HepG2 (cell line): ENCODE measurements at regions not wholly inside any gene's neighbourhood (a gene's known extent, or its start where the extent isn't known, plus 50 kb on each side); places are given as distances from the start of the nearest gene placed in this dataset.

Experiments used
- ATAC-seq: fragments of 200-7000 bp; cut with Tn5 transposase; 3 replicates; pipeline ENCODE4 v1.9.1; 2020; ENCODE audit warnings: mild to moderate bottlenecking, moderate library complexity
- BruUV-seq: library from RNA; stranded (reverse); fragments of 400-500 nt; replicated peaks from 2 replicates; lab custom pipeline; 2021; lab: Mats Ljungman, UMichigan
- CTCF ChIA-PET: fragments of 300-600 bp; formaldehyde crosslinking; extraction: SDS; loops from one replicate; lab custom pipeline; 2021; ENCODE audit warnings: low total read pairs, inconsistent platforms, low intra/inter-chr PET ratio; lab: Yijun Ruan, JAX
- POLR2A ChIA-PET: fragments of 350-600 bp; sonication (Branson Sonifier 250); formaldehyde crosslinking; loops from one replicate; lab custom pipeline; 2020; ENCODE audit warnings: antibody characterized with exemption, inconsistent platforms; lab: Yijun Ruan, JAX
- DNase-seq: peaks from one replicate; pipeline ENCODE4 v3.0.0-alpha.2; 2015; ENCODE audit warnings: low spot score
- FAIRE-seq: peaks from 3 replicates; lab custom pipeline; 2011; peaks lifted over from hg19 to GRCh38; lab: Jason Lieb, UNC
- H2AFZ ChIP-seq: one replicate; pipeline ENCODE4 v1.6.1; 2011; ENCODE audit warnings: low read length, inconsistent platforms
- H3K27ac ChIP-seq: fragments of 300-600 bp; 3 replicates; pipeline ENCODE4 v1.8.0; 2011; ENCODE audit warnings: mixed run types, mild to moderate bottlenecking, mixed read lengths, low read length, inconsistent platforms; ENCODE audit not compliant: insufficient read depth; ENCODE audit errors: extremely low read length
- H3K27me3 ChIP-seq, 2 experiments: fragments of 200-600 bp in 1 of 2; 2 replicates in 1 of 2; 3 replicates in 1 of 2; pipeline versions ENCODE4 v1.6.0 to v1.8.0; 2011; ENCODE audit warnings: low read length in 2 of 2, mild to moderate bottlenecking in 2 of 2, moderate library complexity in 2 of 2, inconsistent platforms in 1 of 2; ENCODE audit not compliant: insufficient read depth in 2 of 2, control insufficient read depth in 1 of 2
- H3K36me3 ChIP-seq, 2 experiments: fragments of 200-600 bp in 1 of 2; replicated peaks in 1 of 2; 2 replicates in 1 of 2; 3 replicates in 1 of 2; pipeline versions ENCODE4 v1.5.1 to v1.8.0; 2011; ENCODE audit warnings: low read length in 2 of 2, inconsistent platforms in 1 of 2; ENCODE audit not compliant: insufficient read depth in 2 of 2, control insufficient read depth in 1 of 2
- H3K4me1 ChIP-seq: 2 replicates; pipeline ENCODE4 v1.5.1; 2012; ENCODE audit warnings: low read length, inconsistent platforms; ENCODE audit not compliant: insufficient read depth
- H3K4me2 ChIP-seq: 2 replicates; pipeline ENCODE4 v1.6.0; 2011; ENCODE audit warnings: low read depth, low read length, inconsistent platforms
- H3K4me3 ChIP-seq, 3 experiments: fragments of 200-600 bp in 1 of 3; sonication (generic), shearing (Covaris generic) in 1 of 3; replicated peaks in 1 of 3; 2 replicates each; pipeline ENCODE4 v1.5.1; 2011 to 2016; ENCODE audit warnings: low read length in 3 of 3, inconsistent platforms in 2 of 3, low read depth in 2 of 3, mild to moderate bottlenecking in 2 of 3, control low read depth in 1 of 3, mixed read lengths in 1 of 3; ENCODE audit not compliant: insufficient read depth in 1 of 3
- H3K79me2 ChIP-seq: one replicate; pipeline ENCODE4 v1.6.1; 2011; ENCODE audit warnings: low read length, inconsistent platforms; ENCODE audit not compliant: insufficient read depth
- H3K9ac ChIP-seq: 2 replicates; pipeline ENCODE4 v1.6.0; 2011; ENCODE audit warnings: mild to moderate bottlenecking, low read depth, low read length, inconsistent platforms; ENCODE audit not compliant: insufficient read depth
- H3K9me3 ChIP-seq: 2 replicates; pipeline ENCODE4 v1.5.1; 2012; ENCODE audit warnings: mild to moderate bottlenecking, low read length
- H4K20me1 ChIP-seq: 2 replicates; pipeline ENCODE4 v1.6.0; 2011; ENCODE audit warnings: inconsistent platforms, mild to moderate bottlenecking, low read length, moderate library complexity; ENCODE audit not compliant: insufficient read depth
- CC2D1A ChIP-seq: sonication (generic); formaldehyde crosslinking; IDR thresholded peaks from 2 replicates; pipeline ENCODE4 v1.8.1; 2023; ENCODE audit warnings: mild to moderate bottlenecking, missing genetic modification reagents
- ELK4 ChIP-seq: sonication (generic); formaldehyde crosslinking; IDR thresholded peaks from 2 replicates; pipeline ENCODE4 v1.9.0; 2021; ENCODE audit warnings: missing genetic modification reagents, borderline replicate concordance
- GTF3A ChIP-seq: sonication (generic); formaldehyde crosslinking; conservative IDR thresholded peaks from 2 replicates; pipeline ENCODE4 v1.4.0; 2020; ENCODE audit warnings: mild to moderate bottlenecking, missing genetic modification reagents
- ISL2 ChIP-seq: sonication (generic); formaldehyde crosslinking; IDR thresholded peaks from 2 replicates; pipeline ENCODE4 v1.5.0; 2020; ENCODE audit warnings: missing genetic modification reagents
- JUND ChIP-seq: sonication (generic); formaldehyde crosslinking; IDR thresholded peaks from 2 replicates; pipeline ENCODE4 v1.8.0; 2022; ENCODE audit warnings: mild to moderate bottlenecking, missing genetic modification reagents
- KDM6A ChIP-seq: IDR thresholded peaks from 2 replicates; pipeline ENCODE4 v1.6.1; 2016; ENCODE audit warnings: low read depth
- KLF12 ChIP-seq: sonication (generic); formaldehyde crosslinking; IDR thresholded peaks from 2 replicates; pipeline ENCODE4 v1.4.0; 2020; ENCODE audit warnings: missing genetic modification reagents, borderline replicate concordance
- SAP130 ChIP-seq: IDR thresholded peaks from 2 replicates; pipeline ENCODE4 v1.6.1; 2016; ENCODE audit warnings: low read depth
- SUZ12 ChIP-seq: fragments of 150-350 bp; IDR thresholded peaks from 2 replicates; pipeline ENCODE4 v1.6.1; 2014; ENCODE audit warnings: low read depth, low read length
- ZBTB21 ChIP-seq: sonication (generic); formaldehyde crosslinking; IDR thresholded peaks from 2 replicates; pipeline ENCODE4 v1.4.0; 2020; ENCODE audit warnings: missing genetic modification reagents
- ZBTB44 ChIP-seq: sonication (generic); formaldehyde crosslinking; IDR thresholded peaks from 2 replicates; pipeline ENCODE4 v1.4.0; 2020; ENCODE audit warnings: missing genetic modification reagents
- ZFP36 ChIP-seq: fragments of 150-350 bp; IDR thresholded peaks from 2 replicates; pipeline ENCODE4 v1.6.1; 2018; ENCODE audit warnings: borderline replicate concordance, low read length, low read depth; ENCODE audit not compliant: partially characterized antibody
- ZMAT3 ChIP-seq: sonication (generic); formaldehyde crosslinking; conservative IDR thresholded peaks from 2 replicates; pipeline ENCODE4 v1.7.0; 2021; ENCODE audit warnings: missing genetic modification reagents
- ZNF205 ChIP-seq: IDR thresholded peaks from 2 replicates; pipeline ENCODE4 v1.6.1; 2018; ENCODE audit warnings: missing biosample characterization, missing genetic modification reagents
- ZNF383 ChIP-seq: sonication (generic); formaldehyde crosslinking; IDR thresholded peaks from 2 replicates; pipeline ENCODE4 v1.4.0; 2020; ENCODE audit warnings: missing genetic modification reagents, mild to moderate bottlenecking, borderline replicate concordance
- ZNF660 ChIP-seq: sonication (generic); formaldehyde crosslinking; IDR thresholded peaks from 2 replicates; pipeline ENCODE4 v1.5.1; 2020; ENCODE audit warnings: mild to moderate bottlenecking, low read depth, missing genetic modification reagents, borderline replicate concordance
- ZNF709 ChIP-seq: sonication (generic); formaldehyde crosslinking; IDR thresholded peaks from 2 replicates; pipeline ENCODE4 v1.5.0; 2020; ENCODE audit warnings: mild to moderate bottlenecking, missing genetic modification reagents
- ZNF781 ChIP-seq: sonication (generic); formaldehyde crosslinking; IDR thresholded peaks from 2 replicates; pipeline ENCODE4 v1.5.1; 2020; ENCODE audit warnings: borderline replicate concordance, mild to moderate bottlenecking, missing genetic modification reagents; ENCODE audit errors: not compliant biosample characterization
- WGBS: methylation state at CpG from one replicate; pipeline ENCODE4 v1.1.6; 2017; ENCODE audit warnings: low lambda C conversion rate; 5-methylcytosine and 5-hydroxymethylcytosine counted together
- in situ Hi-C: cut with HindIII; loops from 2 replicates; pipeline ENCODE4 v1.10.0; 2017; ENCODE audit warnings: low pct_unique_long_range_greater_than_20kb; ENCODE audit not compliant: extremely low pct_ligation_motif_present
- intact Hi-C: fragments of 100-400 bp; cut with micrococcal nuclease; formaldehyde crosslinking; loops from one replicate; pipeline ENCODE4 v1.10.0; 2022; ENCODE audit not compliant: unreplicated experiment

- intact Hi-C loops = no loop called here
- no peak overlapping the region for H2AFZ ChIP-seq
- DNase-seq = no peak
- no peaks in the 10 kb centered on the region for H4K20me1 ChIP-seq
- no peaks in the 10 kb centered on the region for H3K4me1 ChIP-seq
- TF ChIP-seq KLF12 (no peak), ZFP36 (no peak), JUND (CRISPR knock-in tag) (no peak), SUZ12 (no peak), GTF3A (CRISPR knock-in tag) (no peak)
- TF ChIP-seq, all 625 proteins: peak for 0
- in situ Hi-C loops = no loop called here
- H3K36me3 ChIP-seq = no peaks in the 10 kb centered on the region
- ChIA-PET POLR2A (no interaction called here), CTCF (no interaction called here)
- H3K4me3 ChIP-seq = no peak overlapping the region
- 3% methylated on average over 3 of the region's 4 CpGs for WGBS
- ATAC-seq (no peak), FAIRE-seq (no peak)
- H3K79me2 ChIP-seq = no peaks in the 10 kb centered on the region
- H3K9me3 ChIP-seq = no peaks in the 10 kb centered on the region
- BruUV-seq = no TSS peak
- H3K27me3 ChIP-seq = peaks cover 7 to 42% of the 10 kb centered on the region in 2 experiments; a peak in 4 of 5 replicates
- no peak overlapping the region for H3K4me2 ChIP-seq
- H3K9ac ChIP-seq = no peak overlapping the region
- no peak overlapping the region for H3K27ac ChIP-seq
These were observed 152.0 kb upstream of the PCBD1 start for GRCh38 chr10:71040343-71040742.

GRCh38 chr10:71040846-71041605 is 152.7 kb upstream of the PCBD1 start:
- Histone ChIP-seq H3K4me2 (no peak overlapping the region), H3K4me3 (no peak overlapping the region), H3K36me3 (no peaks in the 10 kb centered on the region), H3K27me3 (peaks cover 7 to 40% of the 10 kb centered on the region in 2 experiments; a peak in 4 of 5 replicates), H3K9me3 (no peaks in the 10 kb centered on the region), H3K27ac (no peak overlapping the region), H3K4me1 (no peaks in the 10 kb centered on the region), H3K9ac (no peak overlapping the region), H4K20me1 (no peaks in the 10 kb centered on the region), H3K79me2 (no peaks in the 10 kb centered on the region), H2AFZ (no peak overlapping the region)
- intact Hi-C loops = no loop called here
- ATAC-seq (no peak), FAIRE-seq (no peak), DNase-seq (no peak)
- CTCF ChIA-PET = no interaction called here
- BruUV-seq = no TSS peak
- in situ Hi-C loops = no loop called here
- POLR2A ChIA-PET = no interaction called here
- WGBS = 17% methylated on average over 8 of the region's 20 CpGs
- TF ChIP-seq CC2D1A = no peak
- no peak for TF ChIP-seq ISL2 (CRISPR knock-in tag)
- no peak for TF ChIP-seq SAP130 (CRISPR knock-in tag)
- TF ChIP-seq ZNF205 (CRISPR knock-in tag) = no peak
- TF ChIP-seq ZNF383 (CRISPR knock-in tag) = no peak
- TF ChIP-seq ZNF781 (CRISPR knock-in tag) = no peak
- no peak for TF ChIP-seq ZMAT3 (CRISPR knock-in tag)
- no peak for TF ChIP-seq KDM6A (CRISPR knock-in tag)
- TF ChIP-seq ZBTB21 (CRISPR knock-in tag) = no peak
- no peak for TF ChIP-seq ELK4
- TF ChIP-seq ZBTB44 (CRISPR knock-in tag) = no peak
- no peak for TF ChIP-seq ZNF660 (CRISPR knock-in tag)
- no peak for TF ChIP-seq ZNF709 (CRISPR knock-in tag)
